Retinal pigment epithelial cell (primary cell): ENCODE measurements at regions not wholly inside any gene's neighbourhood (a gene's known extent, or its start where the extent isn't known, plus 50 kb on each side); places are given as distances from the start of the nearest gene placed in this dataset.

ENCODE experiments used
- DNase-seq: peaks from one replicate; pipeline ENCODE4 v3.0.0-alpha.2; 2010; ENCODE audit warnings: low read depth
- H3K4me3 ChIP-seq: 2 replicates; pipeline ENCODE4 v1.5.1; 2011; ENCODE audit warnings: mild to moderate bottlenecking, low read length, control low read depth, moderate library complexity
- CTCF ChIP-seq: conservative IDR thresholded peaks from 2 replicates; pipeline ENCODE4 v1.5.1; 2011; ENCODE audit warnings: low read depth, low read length, control low read depth, inconsistent platforms

GRCh38 chr11:109150581-109150980, 271.4 kb upstream of the C11orf87 start:
- no peak overlapping the region for H3K4me3 ChIP-seq
- no peak for DNase-seq
- TF ChIP-seq CTCF, result no peak

DNA sequence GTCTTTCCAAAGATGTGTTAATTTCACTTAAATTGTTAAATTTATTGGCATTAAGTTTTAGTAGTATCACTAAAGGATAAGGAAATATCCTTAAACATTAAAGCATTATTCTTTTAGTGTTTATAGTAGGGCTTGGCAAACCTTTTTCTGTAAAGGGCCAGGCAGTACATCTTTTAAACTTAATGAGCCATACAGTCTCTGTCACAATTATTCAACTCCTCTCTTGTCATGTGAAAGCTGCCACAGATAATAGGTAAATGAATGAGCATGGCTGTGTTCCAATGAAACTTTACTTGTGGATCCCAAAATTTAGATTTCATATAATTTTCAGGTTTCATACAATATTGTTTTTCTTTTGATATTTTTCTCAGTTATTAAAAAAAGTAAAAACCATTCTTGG, 268.2 kb upstream of the C11orf87 start:
- no peak for DNase-seq
- H3K4me3 ChIP-seq, result no peak overlapping the region

GRCh38 chr11:109155291-109155690, 266.7 kb upstream of the C11orf87 start:
- no peak overlapping the region for H3K4me3 ChIP-seq
- no peak for DNase-seq
- TF ChIP-seq CTCF, result no peak

More for the DNA sequence above, 268.2 kb upstream of the C11orf87 start:
- no peak for TF ChIP-seq CTCF

- H3K4me3 ChIP-seq, result no peak overlapping the region
- TF ChIP-seq CTCF, result no peak
- DNase-seq, result no peak
These were observed 257.0 kb upstream of the C11orf87 start for GRCh38 chr11:109165035-109165434.

DNA sequence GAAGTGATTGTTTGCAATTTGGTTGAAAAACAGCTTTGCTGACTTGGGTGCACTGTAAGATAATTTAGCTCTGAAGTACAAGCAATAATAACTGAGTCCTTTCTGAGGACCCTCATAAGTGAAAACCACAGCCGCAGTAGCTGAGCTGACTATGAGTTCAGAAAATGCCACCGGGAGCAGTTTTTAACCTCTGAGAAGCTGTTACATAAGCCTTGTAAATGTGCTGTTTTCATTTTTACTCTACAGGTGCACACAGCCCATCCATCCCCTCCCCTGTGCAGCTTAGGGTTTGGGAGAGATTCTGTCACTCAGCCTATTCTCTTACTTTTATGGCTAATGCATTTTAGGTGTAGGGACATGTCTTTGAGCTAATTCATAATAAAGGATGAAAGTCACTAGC, 255.5 kb upstream of the C11orf87 start:
- TF ChIP-seq CTCF, result no peak
- DNase-seq, result no peak
- H3K4me3 ChIP-seq, result no peak overlapping the region

DNA sequence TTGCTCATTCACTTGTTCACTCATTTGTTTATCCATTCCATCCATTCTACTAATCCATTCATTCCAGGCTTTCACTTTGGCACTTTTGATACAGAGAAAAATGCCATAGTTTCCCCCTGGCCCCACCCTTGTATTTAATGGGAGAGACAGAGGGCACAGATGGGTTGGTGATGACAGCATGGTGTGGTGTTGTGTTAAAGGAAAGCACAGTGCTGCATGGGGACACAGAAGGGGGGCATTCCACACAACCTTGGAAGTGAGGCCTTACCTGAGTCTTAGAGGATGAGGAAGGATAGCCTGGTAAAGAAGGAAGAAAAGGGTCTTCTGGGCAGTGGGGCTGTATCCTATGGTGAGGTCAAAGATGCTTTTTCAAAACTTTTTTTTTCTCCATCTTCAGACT, 248.5 kb upstream of the C11orf87 start:
- no peak for DNase-seq
- no peak overlapping the region for H3K4me3 ChIP-seq
- TF ChIP-seq CTCF, result no peak

GRCh38 chr11:109184376-109184775, 237.6 kb upstream of the C11orf87 start:
- no peak for TF ChIP-seq CTCF
- no peak overlapping the region for H3K4me3 ChIP-seq
- no peak for DNase-seq
